ENCODE measurements at regions not wholly inside any gene's neighbourhood (a gene's known extent, or its start where the extent isn't known, plus 50 kb on each side); places are given as distances from the start of the nearest gene placed in this dataset.

GRCh38 chr5:51276250-51276649, 107.0 kb upstream of the ISL1 start:
- TF ChIP-seq POLR2A (IDR thresholded peaks at IDR 0.05) (no peak), POLR2AphosphoS5 (IDR thresholded peaks at IDR 0.05) (no peak)
- TF ChIP-seq, protein P1, sequence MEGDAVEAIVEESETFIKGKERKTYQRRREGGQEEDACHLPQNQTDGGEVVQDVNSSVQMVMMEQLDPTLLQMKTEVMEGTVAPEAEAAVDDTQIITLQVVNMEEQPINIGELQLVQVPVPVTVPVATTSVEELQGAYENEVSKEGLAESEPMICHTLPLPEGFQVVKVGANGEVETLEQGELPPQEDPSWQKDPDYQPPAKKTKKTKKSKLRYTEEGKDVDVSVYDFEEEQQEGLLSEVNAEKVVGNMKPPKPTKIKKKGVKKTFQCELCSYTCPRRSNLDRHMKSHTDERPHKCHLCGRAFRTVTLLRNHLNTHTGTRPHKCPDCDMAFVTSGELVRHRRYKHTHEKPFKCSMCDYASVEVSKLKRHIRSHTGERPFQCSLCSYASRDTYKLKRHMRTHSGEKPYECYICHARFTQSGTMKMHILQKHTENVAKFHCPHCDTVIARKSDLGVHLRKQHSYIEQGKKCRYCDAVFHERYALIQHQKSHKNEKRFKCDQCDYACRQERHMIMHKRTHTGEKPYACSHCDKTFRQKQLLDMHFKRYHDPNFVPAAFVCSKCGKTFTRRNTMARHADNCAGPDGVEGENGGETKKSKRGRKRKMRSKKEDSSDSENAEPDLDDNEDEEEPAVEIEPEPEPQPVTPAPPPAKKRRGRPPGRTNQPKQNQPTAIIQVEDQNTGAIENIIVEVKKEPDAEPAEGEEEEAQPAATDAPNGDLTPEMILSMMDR (IDR thresholded peaks at IDR 0.05): no peak
- no peak overlapping the region for H3K27ac ChIP-seq
- H3K36me3 ChIP-seq: no peaks in the 10 kb centered on the region
- H3K4me1 ChIP-seq (replicated peaks): no peaks in the 10 kb centered on the region
- no peaks in the 10 kb centered on the region for H3K9me3 ChIP-seq
- no peaks in the 10 kb centered on the region for H3K27me3 ChIP-seq (replicated peaks; ENCODE audit: insufficient read depth)
- WGBS: 87% methylated on average over 2 of the region's 2 CpGs
- intact Hi-C loops (cut with DNase I): no loop called here
- DNase-seq (ENCODE audit: low spot score): no peak
- no peak overlapping the region for H3K4me3 ChIP-seq

DNA sequence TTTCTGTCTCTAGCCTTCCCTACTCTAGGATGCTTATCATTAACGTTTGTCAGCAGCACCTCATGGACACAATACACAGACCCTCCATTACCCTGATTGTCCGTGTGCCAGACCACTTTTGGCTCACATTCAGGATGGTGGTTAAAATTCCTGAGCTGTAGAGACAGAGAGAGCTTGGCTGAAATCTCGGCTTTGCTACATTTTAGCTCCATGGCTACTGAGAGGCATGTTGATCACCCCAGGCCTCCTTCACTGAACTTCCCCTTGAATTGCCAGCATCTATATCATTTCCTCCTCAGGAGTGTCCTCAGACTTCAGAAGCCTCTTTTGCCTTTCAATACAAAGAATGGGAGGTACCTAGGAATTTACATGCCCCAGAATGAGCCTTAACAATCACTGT, 104.7 kb upstream of the ISL1 start:
- intact Hi-C loops (cut with DNase I): no loop called here
- H3K36me3 ChIP-seq: no peaks in the 10 kb centered on the region
- no peaks in the 10 kb centered on the region for H3K27me3 ChIP-seq (replicated peaks; ENCODE audit: insufficient read depth)
- DNase-seq (ENCODE audit: low spot score): no peak
- no peak overlapping the region for H3K4me3 ChIP-seq
- WGBS: 12% methylated on average over 3 of the region's 3 CpGs
- H3K27ac ChIP-seq: no peak overlapping the region
- no peaks in the 10 kb centered on the region for H3K9me3 ChIP-seq
- TF ChIP-seq, protein P1 (IDR thresholded peaks at IDR 0.05): no peak
- TF ChIP-seq POLR2A (IDR thresholded peaks at IDR 0.05) (no peak), POLR2AphosphoS5 (IDR thresholded peaks at IDR 0.05) (no peak)
- H3K4me1 ChIP-seq (replicated peaks): no peaks in the 10 kb centered on the region

- no peaks in the 10 kb centered on the region for H3K4me1 ChIP-seq (replicated peaks)
- WGBS: 83% methylated on average over 7 of the region's 7 CpGs
- H3K27me3 ChIP-seq (replicated peaks; ENCODE audit: insufficient read depth): no peaks in the 10 kb centered on the region
- no peak overlapping the region for H3K27ac ChIP-seq
- no peaks in the 10 kb centered on the region for H3K9me3 ChIP-seq
- intact Hi-C loops (cut with DNase I): no loop called here
- TF ChIP-seq, protein P1 (IDR thresholded peaks at IDR 0.05): no peak
- TF ChIP-seq POLR2AphosphoS5 (IDR thresholded peaks at IDR 0.05) (no peak), POLR2A (IDR thresholded peaks at IDR 0.05) (no peak)
- DNase-seq (ENCODE audit: low spot score): no peak
- no peak overlapping the region for H3K4me3 ChIP-seq
- H3K36me3 ChIP-seq: no peaks in the 10 kb centered on the region
Observed at GRCh38 chr5:51279983-51280706, 103.1 kb upstream of the ISL1 start.

GRCh38 chr5:51286046-51286445, 97.2 kb upstream of the ISL1 start:
- H3K36me3 ChIP-seq: no peaks in the 10 kb centered on the region
- H3K4me1 ChIP-seq (replicated peaks): no peaks in the 10 kb centered on the region
- intact Hi-C loops (cut with DNase I): no loop called here
- no peak for TF ChIP-seq POLR2A (IDR thresholded peaks at IDR 0.05)
- TF ChIP-seq POLR2AphosphoS5 (IDR thresholded peaks at IDR 0.05): no peak
- TF ChIP-seq, protein P1 (IDR thresholded peaks at IDR 0.05): no peak
- no peak overlapping the region for H3K4me3 ChIP-seq
- no peak for DNase-seq (ENCODE audit: low spot score)
- H3K27me3 ChIP-seq (replicated peaks; ENCODE audit: insufficient read depth): no peaks in the 10 kb centered on the region
- H3K27ac ChIP-seq: no peak overlapping the region
- H3K9me3 ChIP-seq: no peaks in the 10 kb centered on the region
- 31% methylated on average over 4 of the region's 4 CpGs for WGBS

DNA sequence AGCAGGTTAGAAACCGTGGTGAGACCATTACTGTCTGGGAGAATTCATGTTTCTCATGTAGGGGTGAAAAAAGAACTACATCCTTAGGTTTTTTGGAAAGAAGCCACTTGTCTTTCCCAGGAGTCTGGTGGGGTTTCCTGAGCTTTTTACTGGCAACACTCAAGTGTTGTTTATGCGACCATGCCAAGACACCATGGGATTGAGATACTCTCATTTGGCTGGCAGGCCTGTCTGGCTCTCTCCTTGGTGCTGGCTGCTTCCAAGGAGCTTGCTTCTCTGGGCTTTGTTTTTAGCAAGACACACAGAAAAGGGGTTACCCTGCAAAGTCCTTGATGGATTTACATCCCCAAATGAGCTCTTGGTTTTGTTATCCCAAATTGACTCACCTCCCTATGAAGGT, 80.9 kb upstream of the ISL1 start:
- Histone ChIP-seq H3K27ac (no peak overlapping the region), H3K27me3 (replicated peaks; ENCODE audit: insufficient read depth) (no peaks in the 10 kb centered on the region), H3K4me1 (replicated peaks) (no peaks in the 10 kb centered on the region), H3K4me3 (no peak overlapping the region), H3K9me3 (no peaks in the 10 kb centered on the region), H3K36me3 (no peaks in the 10 kb centered on the region)
- TF ChIP-seq POLR2AphosphoS5 (IDR thresholded peaks at IDR 0.05) (no peak), POLR2A (IDR thresholded peaks at IDR 0.05) (no peak)
- TF ChIP-seq, protein P1 (IDR thresholded peaks at IDR 0.05): no peak
- WGBS: 58% methylated on average over 2 of the region's 2 CpGs
- DNase-seq (ENCODE audit: low spot score): no peak
- intact Hi-C loops (cut with DNase I): no loop called here
